Natural killer cell treated with Interleukin-12 subunit alpha and Interleukin-12 subunit beta and Interleukin-15 and Interleukin-18, amount 100 ng/mL, for 72 hours (primary cell): ENCODE measurements at regions not wholly inside any gene's neighbourhood (a gene's known extent, or its start where the extent isn't known, plus 50 kb on each side); places are given as distances from the start of the nearest gene placed in this dataset.

Experiments
- ATAC-seq, 2 donors: fragments of 150-1000 bp; cut with Tn5 transposase in 1 of 2; sonication (Bioruptor Pico), chemical (Tn5 transposase) in 1 of 2; 2 replicates each; pipeline ENCODE4 v1.10.0; 2021
- DNase-seq: peaks from one replicate; pipeline ENCODE4 v3.0.0; 2022; ENCODE audit warnings: low spot score
- H3K27ac Mint-ChIP-seq, 2 donors: 1 replicate in 1 of 2; 2 replicates in 1 of 2; pipeline ENCODE4 v1.8.0; 2022; ENCODE audit warnings: mixed read lengths in 2 of 2, mild to moderate bottlenecking in 1 of 2, moderate library complexity in 1 of 2
- H3K27me3 Mint-ChIP-seq, 2 donors: 1 replicate in 1 of 2; 2 replicates in 1 of 2; pipeline ENCODE4 v1.8.0; 2022; ENCODE audit warnings: mixed read lengths in 2 of 2
- H3K36me3 Mint-ChIP-seq: one replicate; pipeline ENCODE4 v1.8.0; 2022; ENCODE audit warnings: mixed read lengths
- H3K4me1 Mint-ChIP-seq, 2 donors: 1 replicate in 1 of 2; 2 replicates in 1 of 2; pipeline ENCODE4 v1.8.0; 2022; ENCODE audit warnings: low read depth in 2 of 2, mixed read lengths in 2 of 2, mild to moderate bottlenecking in 1 of 2
- H3K4me3 Mint-ChIP-seq: one replicate; pipeline ENCODE4 v1.8.0; 2022; ENCODE audit warnings: mixed read lengths
- H3K9me3 Mint-ChIP-seq: 2 replicates; pipeline ENCODE4 v1.8.0; 2022; ENCODE audit warnings: mixed read lengths

GRCh38 chr6:1027109-1027794, 284.6 kb upstream of the FOXQ1 start:
- H3K27ac Mint-ChIP-seq: no peak overlapping the region
- H3K9me3 Mint-ChIP-seq: no peaks in the 10 kb centered on the region
- ATAC-seq (no peak), DNase-seq (no peak)
- H3K4me1 Mint-ChIP-seq: no peaks in the 10 kb centered on the region
- H3K27me3 Mint-ChIP-seq: peaks cover 15 to 34% of the 10 kb centered on the region in 2 donors
- H3K4me3 Mint-ChIP-seq: no peak overlapping the region
- no peaks in the 10 kb centered on the region for H3K36me3 Mint-ChIP-seq

GRCh38 chr6:1025821-1026220, 286.1 kb upstream of the FOXQ1 start:
- no peak for DNase-seq
- H3K36me3 Mint-ChIP-seq: no peaks in the 10 kb centered on the region
- H3K4me3 Mint-ChIP-seq: no peak overlapping the region
- H3K4me1 Mint-ChIP-seq: no peaks in the 10 kb centered on the region
- peaks cover 15 to 33% of the 10 kb centered on the region in 2 donors for H3K27me3 Mint-ChIP-seq
- H3K27ac Mint-ChIP-seq: no peak overlapping the region
- ATAC-seq: no peak
- peaks cover 3% of the 10 kb centered on the region for H3K9me3 Mint-ChIP-seq

- Mint-ChIP-seq H3K9me3 (peaks cover 3% of the 10 kb centered on the region), H3K4me1 (no peaks in the 10 kb centered on the region), H3K27me3 (peaks cover 13 to 33% of the 10 kb centered on the region in 2 donors), H3K27ac (no peak overlapping the region), H3K36me3 (no peaks in the 10 kb centered on the region), H3K4me3 (no peak overlapping the region)
- ATAC-seq (no peak), DNase-seq (no peak)
Observed at GRCh38 chr6:1024587-1024986, 287.3 kb upstream of the FOXQ1 start.

GRCh38 chr6:1024161-1024560, 287.7 kb upstream of the FOXQ1 start:
- Mint-ChIP-seq H3K4me1 (no peaks in the 10 kb centered on the region), H3K36me3 (no peaks in the 10 kb centered on the region), H3K4me3 (no peak overlapping the region), H3K27ac (no peak overlapping the region), H3K9me3 (peaks cover 3% of the 10 kb centered on the region), H3K27me3 (peaks cover 13 to 33% of the 10 kb centered on the region in 2 donors)
- DNase-seq: no peak
- no peak for ATAC-seq

GRCh38 chr6:1023229-1023628, 288.7 kb upstream of the FOXQ1 start:
- Mint-ChIP-seq H3K4me3 (no peak overlapping the region), H3K4me1 (no peaks in the 10 kb centered on the region), H3K27me3 (peaks cover 13 to 37% of the 10 kb centered on the region in 2 donors), H3K9me3 (peaks cover 3% of the 10 kb centered on the region), H3K27ac (no peak overlapping the region), H3K36me3 (no peaks in the 10 kb centered on the region)
- no peak for ATAC-seq
- no peak for DNase-seq

DNA sequence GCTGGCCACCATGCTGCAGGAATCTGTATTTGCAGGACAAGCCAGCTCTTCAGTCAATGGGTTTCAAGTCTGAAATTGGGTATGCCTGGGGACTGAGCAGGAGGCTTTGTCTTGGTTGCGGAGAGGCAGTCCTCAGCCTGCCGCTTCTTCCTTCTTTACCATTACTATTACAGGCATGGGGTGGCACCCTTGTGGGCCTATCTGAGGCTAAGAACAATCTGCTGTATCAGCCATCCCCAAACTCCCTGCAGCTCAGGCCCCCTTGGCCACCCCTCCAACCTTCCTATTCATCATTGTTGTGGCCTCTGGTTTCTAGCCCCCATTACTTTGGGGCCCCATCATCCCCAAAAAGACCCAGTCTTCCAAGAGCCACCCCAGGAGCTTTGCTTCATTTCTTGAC, 289.2 kb upstream of the FOXQ1 start:
- Mint-ChIP-seq H3K4me3 (no peak overlapping the region), H3K36me3 (no peaks in the 10 kb centered on the region), H3K27ac (no peak overlapping the region)

GRCh38 chr6:1020837-1021236, 291.1 kb upstream of the FOXQ1 start:
- DNase-seq (no peak), ATAC-seq (peak in 1 of 2 donors; percentile 58)
- H3K9me3 Mint-ChIP-seq: peaks cover 3% of the 10 kb centered on the region
- no peaks in the 10 kb centered on the region for H3K36me3 Mint-ChIP-seq
- no peaks in the 10 kb centered on the region for H3K4me1 Mint-ChIP-seq
- no peak overlapping the region for H3K27ac Mint-ChIP-seq
- peaks cover 7 to 39% of the 10 kb centered on the region in 2 donors for H3K27me3 Mint-ChIP-seq
- H3K4me3 Mint-ChIP-seq: no peak overlapping the region

More for the DNA sequence above, 289.2 kb upstream of the FOXQ1 start:
- DNase-seq (no peak), ATAC-seq (no peak)
- Mint-ChIP-seq H3K9me3 (peaks cover 3% of the 10 kb centered on the region), H3K4me1 (no peaks in the 10 kb centered on the region), H3K27me3 (peaks cover 13 to 37% of the 10 kb centered on the region in 2 donors)

DNA sequence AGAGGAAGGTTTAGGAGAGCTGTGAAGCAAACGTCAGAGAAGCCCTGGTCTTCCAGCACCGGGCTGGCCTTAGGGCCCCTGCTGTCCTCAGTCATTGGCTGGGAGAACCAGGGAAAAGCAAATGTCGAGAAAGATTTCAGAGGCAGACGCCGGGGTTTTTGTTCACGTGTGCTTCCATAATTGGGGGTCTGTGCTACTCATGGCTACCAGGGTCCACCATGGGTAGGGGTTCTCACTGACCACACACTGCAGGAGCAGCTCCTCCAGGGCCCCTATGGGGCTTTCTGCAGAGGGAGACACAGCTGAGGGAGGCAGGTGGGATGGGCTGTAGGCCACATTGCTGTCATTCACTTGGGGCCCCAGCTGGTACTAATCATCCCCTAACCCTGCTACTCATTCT, 291.8 kb upstream of the FOXQ1 start:
- DNase-seq (no peak), ATAC-seq (peak; percentile 28 to 29)
- Mint-ChIP-seq H3K36me3 (no peaks in the 10 kb centered on the region), H3K9me3 (peaks cover 3% of the 10 kb centered on the region), H3K4me3 (no peak overlapping the region), H3K27me3 (peaks cover 7 to 39% of the 10 kb centered on the region in 2 donors), H3K4me1 (no peaks in the 10 kb centered on the region), H3K27ac (no peak overlapping the region)

DNA sequence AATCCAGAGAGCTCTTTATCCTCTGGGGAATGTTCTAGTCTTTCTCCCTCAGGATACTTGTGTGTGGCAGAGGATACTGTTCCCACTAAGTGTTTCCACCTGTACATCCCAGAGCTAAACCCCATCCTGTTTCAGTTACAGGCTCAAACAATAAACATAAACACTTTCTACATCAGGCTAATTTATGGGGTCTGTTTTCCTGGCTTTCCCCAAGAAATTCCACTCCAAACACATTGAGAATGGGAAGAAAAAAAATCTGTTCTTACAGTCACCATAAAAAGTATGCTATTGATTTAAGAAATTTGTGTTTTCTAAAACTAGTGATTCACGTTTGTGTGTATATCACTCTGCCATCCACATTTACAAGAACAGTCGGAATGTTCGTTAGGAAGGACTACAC, 293.9 kb upstream of the FOXQ1 start:
- ATAC-seq: no peak
- Mint-ChIP-seq H3K36me3 (no peaks in the 10 kb centered on the region), H3K9me3 (peaks cover 3% of the 10 kb centered on the region), H3K27ac (no peak overlapping the region), H3K4me1 (no peaks in the 10 kb centered on the region), H3K4me3 (no peak overlapping the region), H3K27me3 (peaks cover 5 to 40% of the 10 kb centered on the region in 2 donors)
- DNase-seq: no peak

- DNase-seq: no peak
- Mint-ChIP-seq H3K4me1 (no peaks in the 10 kb centered on the region), H3K27ac (no peak overlapping the region), H3K36me3 (no peaks in the 10 kb centered on the region), H3K4me3 (no peak overlapping the region), H3K9me3 (peaks cover 1% of the 10 kb centered on the region), H3K27me3 (peaks cover 2 to 49% of the 10 kb centered on the region in 2 donors)
- ATAC-seq: no peak
Observed at GRCh38 chr6:1016329-1017302, 295.3 kb upstream of the FOXQ1 start.

DNA sequence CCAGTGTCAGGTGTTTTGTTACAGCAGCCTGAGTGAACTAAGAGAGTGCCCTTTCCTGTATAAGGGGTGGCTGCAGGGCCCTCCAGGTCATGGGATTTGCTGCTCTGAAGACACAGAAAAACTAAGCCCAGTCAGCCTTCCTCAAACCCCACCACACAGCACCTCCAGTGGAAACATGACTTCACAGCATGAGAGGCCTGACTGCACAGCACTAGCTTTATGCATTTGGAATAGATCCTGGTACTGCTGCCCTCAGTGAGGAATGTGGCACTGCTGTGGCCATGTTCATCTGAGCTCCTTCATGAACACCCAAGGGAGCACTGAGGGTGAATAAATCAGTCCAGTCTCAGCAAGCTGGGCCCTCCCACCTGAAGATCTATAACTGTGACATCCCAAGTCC, 296.1 kb upstream of the FOXQ1 start:
- Mint-ChIP-seq H3K4me1 (no peaks in the 10 kb centered on the region), H3K27me3 (peaks cover 2 to 43% of the 10 kb centered on the region in 2 donors), H3K27ac (no peak overlapping the region), H3K36me3 (no peaks in the 10 kb centered on the region), H3K4me3 (no peak overlapping the region), H3K9me3 (no peaks in the 10 kb centered on the region)
- ATAC-seq (no peak), DNase-seq (no peak)

DNA sequence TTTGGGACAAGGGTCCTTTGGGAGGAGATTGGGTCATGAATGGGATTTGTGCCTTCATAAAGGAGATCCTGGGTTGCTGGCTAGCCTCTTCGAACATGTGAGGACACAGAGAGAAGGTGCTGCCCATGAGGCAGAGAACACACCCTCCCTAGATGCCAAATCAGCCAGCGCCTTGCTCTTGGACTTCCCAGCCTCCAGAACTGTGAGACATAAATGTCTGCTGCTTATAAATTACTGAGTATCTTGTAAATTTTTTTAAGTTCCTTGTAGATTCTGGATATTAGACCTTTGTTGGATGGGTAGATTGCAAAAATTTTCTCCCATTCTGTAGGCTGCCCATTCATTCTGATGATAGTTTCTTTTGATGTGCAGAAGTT, 297.5 kb upstream of the FOXQ1 start:
- no peak overlapping the region for H3K4me3 Mint-ChIP-seq
- peaks cover 4 to 50% of the 10 kb centered on the region in 2 donors for H3K27me3 Mint-ChIP-seq
- no peak overlapping the region for H3K27ac Mint-ChIP-seq
- H3K9me3 Mint-ChIP-seq: no peaks in the 10 kb centered on the region
- ATAC-seq (no peak), DNase-seq (no peak)
- H3K36me3 Mint-ChIP-seq: no peaks in the 10 kb centered on the region
- no peaks in the 10 kb centered on the region for H3K4me1 Mint-ChIP-seq

- ATAC-seq (no peak), DNase-seq (no peak)
- H3K36me3 Mint-ChIP-seq: no peaks in the 10 kb centered on the region
- H3K27ac Mint-ChIP-seq: no peak overlapping the region
- H3K4me1 Mint-ChIP-seq: no peaks in the 10 kb centered on the region
- H3K9me3 Mint-ChIP-seq: no peaks in the 10 kb centered on the region
- H3K4me3 Mint-ChIP-seq: no peak overlapping the region
- peaks cover 7 to 49% of the 10 kb centered on the region in 2 donors for H3K27me3 Mint-ChIP-seq
Observed at GRCh38 chr6:1013656-1014430, 298.1 kb upstream of the FOXQ1 start.
